Esophagus squamous epithelium (tissue), 4 donors: ENCODE measurements at regions not wholly inside any gene's neighbourhood (a gene's known extent, or its start where the extent isn't known, plus 50 kb on each side); places are given as distances from the start of the nearest gene placed in this dataset.

Experiments
- CTCF ChIP-seq, 6 experiments: fragments of 450-650 bp in 4 of 6; fragments of 200-600 bp in 2 of 6; sonication (generic) in 2 of 6; IDR thresholded peaks; one replicate each; pipeline ENCODE4 v1.5.1; 2016 to 2019; ENCODE audit warnings: antibody characterized with exemption in 6 of 6, mild to moderate bottlenecking in 4 of 6, moderate library complexity in 4 of 6
- POLR2A ChIP-seq, 4 donors: fragments of 450-650 bp; IDR thresholded peaks; one replicate each; pipeline ENCODE4 v1.6.1; 2017; ENCODE audit warnings: antibody characterized with exemption in 4 of 4, mild to moderate bottlenecking in 4 of 4, moderate library complexity in 3 of 4

DNA sequence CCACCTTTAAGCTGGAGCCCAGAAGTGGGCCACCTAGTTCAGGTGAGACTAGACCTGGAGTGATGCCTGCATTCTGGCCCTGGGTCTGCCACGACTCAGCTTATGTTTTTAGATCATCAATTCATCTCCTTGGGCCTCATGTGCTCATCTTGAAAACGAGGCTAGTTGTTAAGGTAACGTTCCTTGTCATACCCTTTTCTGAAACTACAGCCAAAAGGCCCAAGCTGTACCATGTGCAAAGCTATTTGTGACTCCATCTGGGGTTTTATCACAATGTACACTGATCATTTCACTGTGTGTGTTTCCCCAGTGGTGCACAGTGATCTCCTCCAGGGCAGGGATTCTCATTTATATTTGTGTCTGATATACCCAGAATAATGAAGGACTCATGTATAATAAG is 138.4 kb upstream of the COPS8 start:
- no peak for TF ChIP-seq POLR2A (IDR thresholded peaks at IDR 0.05)
- TF ChIP-seq CTCF (IDR thresholded peaks at IDR 0.05): no peak
